ENCODE measurements at regions not wholly inside any gene's neighbourhood (a gene's known extent, or its start where the extent isn't known, plus 50 kb on each side); places are given as distances from the start of the nearest gene placed in this dataset.
A peak's percentile ranks its signal among the peaks of the same experiment; 100 is the strongest.

DNA sequence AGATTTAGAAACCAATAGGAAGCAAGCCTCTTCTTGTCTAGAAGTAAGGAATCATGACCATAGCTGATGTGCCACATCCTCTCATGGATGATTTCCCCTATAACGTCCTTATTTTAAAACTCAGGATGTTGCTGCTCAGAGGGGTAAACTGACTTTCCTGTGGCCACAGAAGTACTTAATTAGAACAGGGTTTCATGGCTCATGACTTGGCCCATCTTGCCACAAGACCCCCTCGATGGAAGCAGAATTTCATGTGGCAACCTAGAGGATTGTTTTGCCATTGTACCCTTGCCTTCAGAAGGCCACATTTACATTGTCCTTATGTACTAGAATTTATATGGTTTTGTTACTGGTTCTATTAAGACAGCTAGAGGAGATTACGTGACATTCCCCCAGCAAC, 173.5 kb upstream of the PELI2 start:
- DNase-seq: no peak

GRCh38 chr14:55946231-55946630, 172.0 kb upstream of the PELI2 start:
- no peak for DNase-seq

- no peak for DNase-seq
These were observed 169.8 kb upstream of the PELI2 start for GRCh38 chr14:55948399-55948798.

- no peak for DNase-seq
These were observed 168.5 kb upstream of the PELI2 start for GRCh38 chr14:55949708-55950107.

GRCh38 chr14:55950135-55950534, 168.1 kb upstream of the PELI2 start:
- no peak for DNase-seq

- DNase-seq: no peak
These were observed 166.6 kb upstream of the PELI2 start for GRCh38 chr14:55951341-55952206.

- DNase-seq: no peak
These were observed 164.1 kb upstream of the PELI2 start for GRCh38 chr14:55954108-55954507.

DNA sequence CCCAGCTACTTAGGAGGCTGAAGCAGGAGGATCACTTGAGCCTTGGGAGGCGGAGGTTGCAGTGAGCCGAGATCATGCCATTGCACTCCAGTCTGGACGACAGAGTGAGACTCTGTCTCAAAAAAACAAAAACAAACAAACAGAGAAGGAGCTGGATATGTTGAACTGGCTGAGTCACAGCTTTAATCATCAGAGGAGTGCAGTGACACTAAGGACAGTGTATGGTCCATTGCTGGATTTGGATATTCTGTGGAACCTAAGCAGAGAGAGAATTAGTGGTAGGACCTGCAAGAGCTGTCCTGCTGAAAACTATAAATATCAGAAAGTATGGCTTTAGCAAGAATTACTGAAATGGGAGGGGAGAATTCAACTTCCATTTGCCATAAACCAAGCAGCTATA, 163.0 kb upstream of the PELI2 start:
- DNase-seq: no peak

DNA sequence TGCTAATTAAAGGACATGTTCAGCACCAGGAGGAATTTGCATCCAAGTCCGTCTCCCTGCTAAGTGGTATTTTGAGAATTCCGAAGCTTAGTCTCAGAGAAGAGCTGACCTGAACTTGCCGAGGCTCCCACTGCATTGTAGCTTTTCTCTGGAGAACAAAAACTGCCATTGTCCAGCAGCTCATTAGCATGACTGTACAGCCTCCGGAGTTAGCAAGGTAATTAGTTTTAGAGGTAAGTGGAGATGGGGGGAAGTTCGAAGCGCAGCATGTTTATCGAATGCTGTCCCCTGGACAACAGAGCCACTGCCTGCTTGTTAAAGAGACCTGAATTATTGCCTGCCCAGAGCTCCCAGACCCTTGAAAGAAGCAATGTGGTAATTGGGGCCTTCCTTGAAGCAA, 160.3 kb upstream of the PELI2 start:
- no peak for DNase-seq

- no peak for DNase-seq
These were observed 154.9 kb upstream of the PELI2 start for GRCh38 chr14:55963295-55963694.

DNA sequence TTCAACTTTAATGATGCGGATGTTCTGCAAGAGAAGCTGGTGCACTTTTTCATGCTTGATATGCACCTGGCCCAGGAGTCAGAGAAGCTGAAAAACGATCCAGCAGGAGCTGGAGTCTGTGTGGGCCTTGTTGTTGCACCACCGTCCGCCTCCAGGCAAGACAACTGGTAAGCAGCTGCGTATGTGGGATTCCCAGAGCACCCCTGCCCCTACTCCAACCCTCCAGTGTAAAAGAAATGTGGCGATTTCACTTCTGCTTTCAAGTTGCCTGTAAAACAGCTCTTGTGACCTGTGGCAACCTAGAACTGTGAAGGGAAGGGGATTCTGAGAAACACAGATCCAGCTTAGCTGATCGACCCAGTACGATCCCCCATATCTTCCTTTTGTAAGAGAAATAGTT, 154.1 kb upstream of the PELI2 start:
- DNase-seq: no peak

DNA sequence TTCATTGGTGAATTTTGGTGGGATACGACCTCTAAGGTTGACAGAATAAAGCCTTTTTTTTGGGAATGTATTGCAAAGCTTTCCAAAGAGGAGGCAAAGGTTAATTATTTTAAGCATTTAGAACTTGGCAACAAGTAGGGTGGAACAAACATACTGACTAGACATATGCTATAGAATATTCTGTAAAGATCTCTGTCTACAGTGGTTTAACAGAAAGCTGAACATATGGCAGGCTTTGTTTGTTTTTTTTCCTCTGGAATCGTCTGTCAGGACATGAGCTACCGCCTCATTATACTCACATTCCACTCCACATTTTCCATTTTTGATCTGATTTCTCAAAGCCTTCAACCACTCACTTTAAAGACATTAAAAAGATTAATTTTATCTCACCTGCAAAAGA, 153.4 kb upstream of the PELI2 start:
- DNase-seq: peak in 1 of 2 experiments; percentile 7

GRCh38 chr14:55965851-55966250, 152.4 kb upstream of the PELI2 start:
- no peak for DNase-seq

DNA sequence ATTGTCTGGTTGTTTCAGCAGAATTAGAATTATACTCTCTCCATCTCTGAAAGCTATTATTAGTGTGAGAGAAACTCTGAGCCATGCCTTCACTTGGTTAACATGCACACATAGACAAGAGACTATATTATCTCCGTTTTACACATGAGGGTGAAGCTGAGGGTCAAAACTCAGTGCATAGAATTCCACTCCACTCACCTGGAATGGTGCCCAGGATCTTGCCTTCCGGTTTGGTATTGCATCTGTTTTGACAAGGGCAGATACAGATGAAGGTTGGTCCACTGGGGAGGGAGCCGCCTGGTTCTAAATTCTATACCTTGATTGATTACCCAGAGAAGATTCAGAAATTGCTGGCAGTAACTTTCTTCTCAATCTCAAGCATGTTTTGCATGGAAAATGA, 149.5 kb upstream of the PELI2 start:
- no peak for DNase-seq

GRCh38 chr14:55973285-55973800, 144.9 kb upstream of the PELI2 start:
- DNase-seq: no peak

- no peak for DNase-seq
These were observed 144.1 kb upstream of the PELI2 start for GRCh38 chr14:55973911-55974630.

DNA sequence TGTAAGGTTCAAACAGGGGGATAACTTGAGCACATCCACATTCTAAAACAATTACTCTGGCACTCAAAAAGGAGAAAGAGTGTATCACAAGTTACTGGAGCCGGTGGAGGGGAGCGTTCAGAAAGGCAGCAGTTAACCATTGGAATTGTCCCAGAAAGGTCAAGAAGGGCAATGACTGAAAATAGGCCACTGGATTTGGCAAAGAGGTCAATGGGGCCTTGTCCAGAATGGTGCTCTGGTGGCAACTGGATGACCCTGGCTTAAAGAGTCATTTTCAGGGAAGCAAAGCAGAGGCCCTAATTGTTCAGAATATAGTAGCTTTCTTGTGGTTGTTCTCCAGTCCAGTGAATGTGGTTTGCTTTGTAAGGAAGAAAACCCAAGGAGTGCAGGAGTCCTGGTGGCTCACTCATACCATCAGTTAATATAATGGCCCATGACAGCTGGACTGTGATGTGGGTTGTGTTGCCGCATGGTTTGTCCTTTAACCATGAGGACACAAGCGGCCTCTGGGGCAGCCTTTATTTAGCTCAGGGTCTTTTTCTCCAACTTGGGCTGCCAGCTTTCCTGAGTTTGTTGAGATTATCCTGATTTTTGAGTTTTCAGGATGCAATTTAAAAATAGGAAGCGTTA, 142.8 kb upstream of the PELI2 start:
- DNase-seq: no peak

DNA sequence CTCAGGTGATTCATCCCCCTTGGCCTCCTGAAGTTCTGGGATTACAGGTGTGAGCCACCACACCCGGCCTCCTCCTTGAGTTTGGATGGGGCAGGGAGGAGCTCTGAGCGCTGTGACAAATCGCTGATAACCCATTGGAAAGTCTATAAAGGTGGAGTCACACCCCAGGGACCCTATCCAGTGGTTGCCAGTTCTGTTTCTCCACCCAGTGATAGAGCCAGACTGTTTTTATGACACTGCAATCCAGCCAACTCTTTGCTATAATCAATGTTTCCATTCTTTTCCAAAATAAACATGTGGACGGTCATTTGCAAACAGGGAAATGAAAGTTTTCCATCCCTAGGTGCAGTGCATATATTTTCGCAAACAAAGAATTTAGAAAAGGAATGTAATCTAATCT, 142.0 kb upstream of the PELI2 start:
- no peak for DNase-seq

GRCh38 chr14:55976655-55977054, 141.6 kb upstream of the PELI2 start:
- DNase-seq: no peak

DNA sequence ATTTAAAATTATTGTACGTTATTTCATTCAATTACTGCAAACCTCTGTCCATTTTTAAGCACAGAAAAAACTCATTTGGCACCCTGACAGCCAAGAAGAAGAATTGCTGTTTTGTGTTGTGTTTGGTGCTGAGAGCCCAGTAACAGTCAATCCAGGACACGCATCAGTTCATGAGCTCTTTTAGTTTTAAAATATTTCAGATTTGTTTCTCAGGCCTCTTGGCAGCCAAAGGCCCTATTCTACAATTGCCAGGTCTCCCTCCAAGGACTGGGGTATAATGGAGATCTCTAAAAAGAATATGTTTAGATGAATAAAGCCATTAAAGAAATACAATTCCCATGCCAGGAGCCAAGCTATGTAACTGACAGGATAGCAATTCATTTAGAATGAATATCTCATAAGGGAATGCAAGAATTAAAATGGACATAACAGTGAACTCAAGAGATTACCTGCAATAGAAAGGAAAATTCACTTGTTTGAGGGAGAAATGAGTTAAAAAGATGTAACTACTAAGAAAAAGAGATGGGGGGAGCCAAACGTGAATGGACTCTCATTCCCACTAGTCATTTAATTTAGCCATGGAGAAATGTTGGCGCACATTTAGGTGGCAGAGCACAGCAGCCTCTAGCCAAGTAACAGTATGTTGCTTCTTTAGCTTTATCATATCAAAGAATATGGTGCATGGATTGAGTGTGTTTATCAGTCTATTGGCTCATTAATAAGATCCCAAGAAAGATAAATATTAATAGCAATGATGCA, 140.6 kb upstream of the PELI2 start:
- DNase-seq: no peak

- DNase-seq: peak in 1 of 2 experiments; percentile 26
These were observed 139.1 kb upstream of the PELI2 start for GRCh38 chr14:55979096-55979495.

- no peak for DNase-seq
These were observed 138.4 kb upstream of the PELI2 start for GRCh38 chr14:55979781-55980180.

- no peak for DNase-seq
These were observed 137.2 kb upstream of the PELI2 start for GRCh38 chr14:55980970-55981369.
